ENCODE measurements at regions not wholly inside any gene's neighbourhood (a gene's known extent, or its start where the extent isn't known, plus 50 kb on each side); places are given as distances from the start of the nearest gene placed in this dataset.

DNA sequence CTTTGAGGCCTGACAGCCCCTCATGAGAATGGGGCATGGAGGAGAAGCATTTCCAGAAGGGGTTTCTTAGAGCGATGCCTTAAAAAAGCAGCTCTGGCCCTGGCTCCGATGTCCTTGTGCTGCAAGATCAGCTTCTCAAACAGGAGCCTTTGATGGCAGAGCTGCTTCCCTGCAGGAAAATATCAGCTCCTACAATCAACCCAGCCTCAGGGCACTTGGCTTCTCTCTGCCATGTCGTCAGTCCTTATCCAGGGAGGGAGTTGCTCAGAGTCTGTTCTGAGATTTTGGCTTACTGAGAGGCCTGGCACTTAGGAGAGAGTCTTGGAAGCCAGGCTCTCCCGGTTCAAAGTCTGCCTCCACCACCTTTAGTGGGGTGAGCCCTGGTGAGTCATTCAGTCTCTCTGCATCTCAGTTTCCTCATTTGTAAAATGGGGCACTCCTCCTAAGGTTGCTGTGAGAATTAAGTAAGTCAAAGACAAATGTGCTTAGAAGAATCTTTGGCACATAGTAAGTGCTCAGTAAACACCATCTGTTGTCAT lies 184.4 kb downstream of the HAPSTR1 start:
- no peak for DNase-seq (ENCODE audit: low spot score)
- in situ Hi-C loops (cut with HindIII; ENCODE audit: low sequenced_read_pairs), result no loop called here

DNA sequence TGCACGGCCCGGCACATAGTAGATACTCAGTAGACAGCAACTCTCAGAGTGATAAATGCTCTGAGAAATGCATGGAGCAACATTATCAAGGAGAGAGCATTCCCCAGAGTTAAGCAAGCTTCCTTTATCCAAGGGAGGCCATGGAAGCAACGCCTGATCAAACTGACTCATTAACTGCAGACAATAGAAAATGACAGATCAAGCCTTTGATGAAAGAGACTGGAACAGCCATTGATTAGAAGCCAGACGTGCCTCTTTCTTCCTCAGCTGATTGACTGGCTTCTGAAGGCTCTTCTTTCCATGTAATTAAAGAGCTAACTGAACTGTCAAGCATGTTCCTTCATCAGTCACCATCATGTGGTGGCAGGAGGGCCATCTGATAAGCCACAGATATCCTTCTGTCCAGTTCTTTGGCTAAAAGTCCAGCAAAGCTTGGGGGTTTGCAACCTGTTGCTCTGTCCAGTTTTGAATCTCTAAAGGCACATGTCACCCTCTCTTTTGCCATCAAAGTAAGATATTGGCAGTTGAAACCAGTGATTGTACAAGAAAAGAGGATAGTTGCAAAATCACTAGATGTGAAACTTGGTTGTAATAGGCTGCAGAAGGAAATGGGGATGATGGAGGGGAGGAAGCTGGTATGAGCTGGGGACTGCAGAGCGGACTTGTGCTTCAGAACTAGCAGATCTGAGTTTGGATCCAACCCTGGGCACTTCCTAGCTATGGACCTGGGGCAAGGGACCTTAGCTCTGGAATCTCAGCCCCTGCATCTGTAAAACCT lies 188.0 kb downstream of the HAPSTR1 start:
- DNase-seq (ENCODE audit: low spot score), result no peak
- in situ Hi-C loops (cut with HindIII; ENCODE audit: low sequenced_read_pairs), result no loop called here

DNA sequence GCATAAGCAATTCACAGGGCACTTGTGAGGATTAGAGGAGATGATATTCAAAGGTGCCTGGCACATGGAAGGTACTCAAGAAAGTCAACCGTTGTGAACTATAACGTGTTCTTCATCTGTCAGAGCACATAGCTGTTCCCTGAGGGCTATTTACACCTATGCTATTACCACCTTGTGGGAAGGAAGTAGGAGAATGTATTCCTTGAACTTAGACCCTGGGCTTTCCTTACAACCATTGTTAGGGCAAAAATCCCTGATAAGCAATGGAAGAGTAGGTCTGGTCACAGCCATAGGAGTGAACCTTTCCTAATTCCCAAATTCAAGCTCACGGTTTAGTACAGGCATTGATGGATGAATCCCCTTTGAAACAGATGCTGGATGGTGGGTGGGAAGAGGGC lies 188.6 kb downstream of the HAPSTR1 start:
- DNase-seq (ENCODE audit: low spot score), result no peak
- in situ Hi-C loops (cut with HindIII; ENCODE audit: low sequenced_read_pairs), result no loop called here

DNA sequence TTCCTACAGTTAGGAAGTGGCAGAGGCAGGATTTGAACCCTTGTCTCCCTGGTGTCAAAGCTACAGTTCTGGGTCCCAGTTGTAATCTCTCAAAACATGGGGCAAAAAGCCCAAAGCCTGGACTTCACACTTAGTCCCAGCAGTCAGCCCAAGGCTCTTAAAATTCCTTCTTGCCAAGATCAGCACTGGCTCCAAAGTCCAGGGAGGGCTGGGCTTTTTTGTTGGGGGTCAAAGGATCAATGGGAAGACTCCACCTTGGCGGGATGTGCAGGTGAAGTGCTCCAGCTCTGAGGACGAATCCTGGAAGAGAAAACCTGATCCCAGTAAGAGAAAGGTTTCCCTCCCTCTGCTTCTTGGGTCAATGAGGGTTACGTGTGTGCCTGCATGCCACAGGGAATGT lies 195.5 kb downstream of the HAPSTR1 start:
- in situ Hi-C loops (cut with HindIII; ENCODE audit: low sequenced_read_pairs), result no loop called here

DNA sequence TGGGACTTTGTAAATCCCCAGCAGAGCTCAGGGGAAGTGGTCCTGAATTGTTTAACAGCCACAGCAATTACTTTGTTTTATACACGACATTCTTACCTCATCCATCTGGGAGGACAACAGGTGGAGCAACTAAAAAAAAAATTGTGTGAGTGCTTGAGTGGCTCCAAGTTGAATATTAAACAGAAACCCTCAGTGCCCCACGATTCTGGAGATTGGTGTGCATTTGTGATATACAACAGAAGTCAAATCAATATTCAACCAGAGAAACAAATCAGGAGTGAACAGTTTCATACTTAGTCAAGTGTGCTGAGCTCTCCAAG lies 204.8 kb downstream of the HAPSTR1 start:
- in situ Hi-C loops (cut with HindIII; ENCODE audit: low sequenced_read_pairs), result no loop called here
- no peak for DNase-seq (ENCODE audit: low spot score)

More for the DNA sequence above, 195.5 kb downstream of the HAPSTR1 start:
- DNase-seq (ENCODE audit: low spot score), result no peak

DNA sequence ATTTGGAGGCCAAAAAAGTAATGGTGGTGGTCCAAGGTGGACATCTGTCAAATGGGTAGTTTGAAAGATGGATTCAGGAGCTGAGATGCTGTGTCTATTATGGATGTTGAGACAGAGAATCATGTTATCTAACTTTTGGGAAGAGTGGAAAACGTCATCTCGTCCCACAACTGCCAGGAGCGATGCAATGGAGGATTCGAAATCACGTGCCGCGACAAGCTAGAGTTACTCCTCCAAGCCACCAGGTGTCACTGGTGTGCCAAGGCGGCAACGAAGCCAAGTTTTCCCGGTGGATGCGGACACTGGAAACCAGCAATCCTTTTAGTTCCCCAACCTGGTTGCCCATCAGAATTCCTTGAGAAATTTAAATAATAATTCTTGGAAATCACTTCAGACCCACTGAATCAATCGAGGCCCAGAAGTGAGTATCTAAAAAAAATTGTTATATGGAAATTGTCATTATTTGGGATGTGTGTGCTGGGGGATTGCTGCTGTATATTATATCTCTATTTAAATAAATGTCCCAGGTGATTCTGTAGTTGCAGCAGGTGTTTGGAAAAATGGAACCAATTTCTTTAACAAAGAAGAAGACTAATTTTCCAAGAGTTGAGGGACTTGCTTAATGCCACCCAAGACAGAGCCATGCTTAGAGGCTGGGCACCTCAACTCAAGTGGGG lies 206.1 kb downstream of the HAPSTR1 start:
- in situ Hi-C loops (cut with HindIII; ENCODE audit: low sequenced_read_pairs), result no loop called here
- DNase-seq (ENCODE audit: low spot score), result no peak

DNA sequence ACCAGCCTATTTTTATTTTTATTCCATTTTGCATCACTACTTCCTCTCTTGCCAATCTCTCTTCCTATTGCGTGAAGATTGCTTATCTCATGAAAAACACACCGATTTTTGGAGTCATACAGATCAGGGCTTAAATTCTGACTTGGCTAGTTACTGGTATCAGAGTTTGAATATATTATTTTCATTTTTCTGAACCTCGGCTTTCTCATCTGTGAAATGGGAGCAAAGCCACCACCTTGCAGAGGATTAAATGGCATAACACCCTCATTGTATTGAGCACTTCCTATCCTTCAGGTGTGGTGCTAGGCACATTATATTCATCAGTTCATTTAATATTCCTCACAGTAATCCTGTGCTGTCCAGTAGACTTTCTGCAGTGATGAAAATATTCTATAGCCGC lies 208.8 kb downstream of the HAPSTR1 start:
- in situ Hi-C loops (cut with HindIII; ENCODE audit: low sequenced_read_pairs), result no loop called here
- DNase-seq (ENCODE audit: low spot score), result no peak

DNA sequence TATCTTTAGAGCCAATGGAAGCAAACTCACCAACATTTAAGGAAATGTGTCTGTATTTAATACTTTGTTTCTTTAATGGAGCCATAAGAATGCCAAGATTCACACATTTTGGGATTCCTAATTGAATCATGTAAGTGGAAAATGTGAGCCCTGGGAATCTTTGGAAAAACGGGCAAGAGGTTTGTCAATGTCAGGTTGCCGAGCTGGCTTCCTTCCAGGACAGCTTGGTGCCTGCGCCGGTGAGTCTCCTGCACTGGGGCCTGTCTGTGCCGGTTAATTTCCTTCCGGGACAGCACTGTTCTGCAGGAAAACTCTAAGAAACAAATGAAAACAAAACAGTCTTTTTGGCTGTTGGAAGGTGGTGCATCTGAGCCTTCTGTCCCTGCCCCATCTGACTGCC lies 210.6 kb downstream of the HAPSTR1 start:
- DNase-seq (ENCODE audit: low spot score), result no peak
- in situ Hi-C loops (cut with HindIII; ENCODE audit: low sequenced_read_pairs), result no loop called here

DNA sequence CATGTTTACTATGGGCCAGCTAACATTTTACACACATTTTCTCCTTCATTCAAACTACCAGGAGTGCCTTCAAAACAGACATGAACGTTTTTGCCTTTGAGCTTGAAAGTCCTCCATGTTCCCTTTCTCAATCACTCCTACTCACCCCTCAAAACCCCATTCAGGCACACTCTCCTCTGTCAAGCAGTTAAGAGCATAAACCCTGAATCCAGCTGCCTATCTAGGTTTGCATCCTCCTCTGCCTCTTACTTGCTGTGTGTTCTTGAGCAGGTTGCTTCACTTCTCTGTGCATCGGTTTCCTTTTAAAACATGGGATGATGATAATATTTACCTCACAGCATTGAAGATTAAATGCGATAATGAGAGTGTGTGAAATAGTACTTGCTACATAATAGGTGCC lies 215.3 kb downstream of the HAPSTR1 start:
- DNase-seq (ENCODE audit: low spot score), result no peak
- in situ Hi-C loops (cut with HindIII; ENCODE audit: low sequenced_read_pairs), result no loop called here

DNA sequence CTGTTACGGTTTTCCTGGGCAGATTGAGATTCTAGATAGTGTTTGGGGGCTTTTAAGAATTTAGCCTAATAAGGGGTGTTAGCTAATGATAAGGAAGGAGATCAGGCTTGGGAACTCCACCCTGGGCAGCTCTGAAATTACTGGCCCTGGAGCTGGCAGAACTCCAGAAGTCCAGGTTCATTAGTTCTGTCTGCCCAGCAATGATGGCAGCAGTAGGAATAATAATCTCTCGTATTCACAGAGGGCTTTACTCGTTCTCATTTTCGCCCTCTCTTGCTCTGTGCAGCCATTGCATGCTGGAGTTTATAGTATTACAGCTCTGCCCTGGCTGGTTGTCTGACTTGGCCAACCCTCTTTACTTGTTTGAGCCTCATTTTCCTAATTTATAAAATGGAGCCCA lies 216.0 kb downstream of the HAPSTR1 start:
- no peak for DNase-seq (ENCODE audit: low spot score)
- in situ Hi-C loops (cut with HindIII; ENCODE audit: low sequenced_read_pairs), result no loop called here

DNA sequence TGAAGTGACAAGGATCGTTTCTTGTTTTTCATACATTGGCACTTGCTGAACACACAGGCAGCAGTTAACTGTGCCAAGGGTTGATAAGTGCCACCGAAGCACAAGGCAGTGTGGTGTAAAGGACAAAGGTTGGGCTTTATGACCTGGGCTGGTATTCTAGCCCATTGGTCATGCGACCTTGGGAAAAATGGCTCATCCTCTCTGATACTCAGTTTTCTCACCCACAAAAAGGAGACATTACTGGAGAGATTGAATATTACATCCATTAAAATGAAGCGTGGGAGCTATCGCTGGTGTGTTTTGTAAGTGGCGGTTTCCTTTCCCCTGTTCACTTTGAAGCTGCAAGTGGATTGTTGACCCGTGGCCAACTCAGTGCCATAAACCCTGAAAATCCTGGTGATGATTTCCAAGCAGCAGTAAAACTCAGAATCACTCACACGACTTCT lies 216.9 kb downstream of the HAPSTR1 start:
- no peak for DNase-seq (ENCODE audit: low spot score)
- in situ Hi-C loops (cut with HindIII; ENCODE audit: low sequenced_read_pairs), result no loop called here

DNA sequence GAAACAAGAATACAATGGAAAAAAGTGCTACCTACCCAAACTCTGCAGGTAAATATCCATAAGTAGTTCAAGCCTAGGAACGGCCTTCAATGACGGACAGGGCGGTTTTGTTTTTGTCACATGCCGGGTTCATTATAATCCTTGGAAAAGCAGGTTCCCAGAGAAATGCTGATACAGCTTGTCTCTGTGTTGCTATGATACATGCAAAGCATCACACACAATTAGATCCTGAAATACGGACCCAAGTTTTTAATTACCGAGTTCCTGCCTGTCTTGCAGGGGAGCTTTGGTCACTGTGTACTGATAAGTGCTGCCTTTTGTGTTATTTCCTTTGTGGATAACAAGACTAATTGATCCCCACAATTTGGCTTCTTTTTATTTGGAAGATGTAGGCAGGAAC lies 217.4 kb downstream of the HAPSTR1 start:
- in situ Hi-C loops (cut with HindIII; ENCODE audit: low sequenced_read_pairs), result no loop called here

DNA sequence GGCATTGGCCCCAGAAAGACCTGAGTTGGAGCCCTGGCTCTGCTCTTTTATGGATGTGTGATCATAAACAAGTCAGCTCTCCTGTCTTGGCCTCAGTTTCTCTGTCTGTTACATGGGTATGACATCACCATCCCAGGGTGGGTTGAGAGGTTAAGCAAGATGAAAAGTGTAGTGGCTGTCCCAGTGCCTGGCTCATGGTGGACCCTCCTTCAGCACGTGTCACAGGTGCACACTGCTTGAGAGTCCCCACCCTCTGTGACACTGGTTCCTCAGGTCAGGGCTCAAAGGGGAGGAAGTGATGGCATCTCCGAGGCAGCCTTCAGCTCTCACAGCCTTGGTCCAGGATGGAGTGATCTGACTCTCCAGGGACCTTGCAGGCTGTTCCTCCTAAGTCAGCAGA lies 218.4 kb downstream of the HAPSTR1 start:
- DNase-seq (ENCODE audit: low spot score), result no peak
- in situ Hi-C loops (cut with HindIII; ENCODE audit: low sequenced_read_pairs), result no loop called here

More for the DNA sequence above, 217.4 kb downstream of the HAPSTR1 start:
- no peak for DNase-seq (ENCODE audit: low spot score)

DNA sequence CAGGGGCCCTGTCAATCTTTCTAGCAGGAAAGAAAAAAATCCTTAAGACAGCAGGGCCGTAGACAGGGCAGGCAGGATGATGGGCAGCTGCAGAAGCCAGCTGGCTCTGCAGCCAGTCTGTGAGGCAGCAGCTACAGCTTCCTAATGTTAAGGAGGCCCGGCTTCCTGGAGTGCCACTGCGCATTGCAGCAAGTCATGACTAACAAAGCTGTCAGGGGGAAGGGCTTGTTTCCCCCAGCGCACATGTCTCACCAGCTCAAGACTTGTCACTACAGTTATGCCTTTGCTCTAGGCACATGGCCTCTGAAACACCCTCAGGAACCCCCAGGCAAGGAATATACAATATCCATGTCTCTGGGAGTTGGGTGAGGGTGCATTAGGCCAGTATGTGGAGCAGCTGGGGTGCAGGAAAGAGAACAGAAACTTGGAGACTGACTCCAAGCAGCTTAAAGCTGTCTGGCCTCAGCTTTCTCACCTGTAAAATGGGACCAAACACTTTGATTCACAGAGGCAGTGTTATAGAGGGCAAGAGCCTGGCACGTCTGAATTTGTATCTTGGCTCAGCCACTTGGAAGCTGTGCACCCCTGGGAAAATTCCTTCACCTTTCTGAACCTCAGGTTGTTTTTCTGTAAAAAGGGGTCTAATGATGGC lies 220.0 kb downstream of the HAPSTR1 start:
- in situ Hi-C loops (cut with HindIII; ENCODE audit: low sequenced_read_pairs), result no loop called here
- no peak for DNase-seq (ENCODE audit: low spot score)

DNA sequence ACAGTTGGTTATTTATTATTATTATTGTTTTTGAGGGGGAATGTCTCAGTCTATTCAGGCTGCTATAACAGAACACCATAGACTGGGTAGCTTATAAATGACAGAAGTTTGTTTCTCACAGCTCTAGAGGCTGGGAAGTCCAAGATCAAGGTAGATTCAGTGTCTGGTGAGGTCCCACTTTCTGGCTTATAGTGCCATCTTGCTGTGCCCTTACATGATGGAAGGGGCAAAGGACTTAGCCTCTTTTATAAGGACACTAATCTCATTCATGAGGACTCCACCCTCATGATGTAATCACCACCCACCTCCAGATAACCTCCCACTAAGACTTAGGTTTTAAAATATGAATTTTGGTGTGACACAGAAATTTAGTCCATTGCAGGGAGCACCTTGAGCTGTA lies 224.6 kb downstream of the HAPSTR1 start:
- in situ Hi-C loops (cut with HindIII; ENCODE audit: low sequenced_read_pairs), result no loop called here

DNA sequence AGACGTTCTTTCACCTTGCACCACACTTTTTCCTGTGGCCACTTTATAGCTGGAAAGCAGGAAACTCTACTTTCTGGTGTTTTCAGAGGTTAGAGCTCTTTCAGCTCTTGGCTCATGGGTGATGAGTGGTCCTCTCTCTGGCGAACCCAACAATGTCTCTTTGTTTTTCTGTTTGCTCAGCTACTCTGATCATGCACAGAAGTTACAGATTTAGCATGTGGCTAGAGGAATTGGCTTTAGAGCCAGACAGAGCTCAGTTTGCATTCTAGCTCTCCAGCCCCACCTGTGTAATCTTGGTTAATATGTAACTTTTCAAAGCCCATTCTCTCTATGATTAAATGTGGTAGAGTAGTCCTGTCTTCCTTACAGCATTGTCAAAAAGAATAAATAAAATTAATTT lies 225.2 kb downstream of the HAPSTR1 start:
- in situ Hi-C loops (cut with HindIII; ENCODE audit: low sequenced_read_pairs), result no loop called here
- DNase-seq (ENCODE audit: low spot score), result no peak

More for the DNA sequence above, 224.6 kb downstream of the HAPSTR1 start:
- no peak for DNase-seq (ENCODE audit: low spot score)

DNA sequence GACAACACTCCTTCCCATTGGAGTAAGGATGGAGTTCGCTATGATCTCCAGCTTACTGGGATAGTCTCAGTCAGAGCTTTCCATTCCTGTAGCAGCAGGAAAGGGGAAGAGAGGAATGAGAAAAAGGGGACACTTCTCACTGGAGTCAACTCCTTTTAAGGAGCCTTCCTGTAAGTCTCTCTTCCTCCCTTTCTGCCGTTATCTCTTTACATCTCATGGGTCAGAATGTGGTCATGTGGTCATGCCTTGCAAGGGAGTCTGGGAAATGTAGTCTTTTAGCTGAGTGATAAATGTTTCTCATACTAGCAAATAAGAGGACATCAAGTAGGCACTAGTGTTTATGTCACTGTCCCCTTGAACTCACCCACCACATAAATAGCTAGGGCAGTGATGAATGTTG lies 227.3 kb downstream of the HAPSTR1 start:
- in situ Hi-C loops (cut with HindIII; ENCODE audit: low sequenced_read_pairs), result no loop called here
- no peak for DNase-seq (ENCODE audit: low spot score)

DNA sequence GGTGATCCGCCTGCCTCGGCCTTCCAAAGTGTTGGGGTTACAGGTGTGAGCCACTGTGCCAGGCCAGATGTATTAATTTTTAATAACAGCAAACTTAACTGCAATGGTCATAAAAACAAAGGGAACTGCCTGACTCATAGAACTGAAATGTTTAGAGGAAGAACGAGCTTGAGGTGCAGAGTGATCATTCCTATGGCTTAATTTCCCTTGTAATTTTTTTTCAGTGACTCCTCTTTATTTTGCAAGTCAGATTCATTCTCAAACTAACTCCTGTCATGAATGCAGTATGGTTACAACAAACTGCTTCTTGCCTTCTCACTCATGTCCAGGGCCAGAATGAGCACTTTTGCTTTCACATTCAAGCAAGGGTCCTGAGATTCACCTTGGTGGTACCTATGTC lies 231.3 kb downstream of the HAPSTR1 start:
- DNase-seq (ENCODE audit: low spot score), result no peak
- in situ Hi-C loops (cut with HindIII; ENCODE audit: low sequenced_read_pairs), result no loop called here

DNA sequence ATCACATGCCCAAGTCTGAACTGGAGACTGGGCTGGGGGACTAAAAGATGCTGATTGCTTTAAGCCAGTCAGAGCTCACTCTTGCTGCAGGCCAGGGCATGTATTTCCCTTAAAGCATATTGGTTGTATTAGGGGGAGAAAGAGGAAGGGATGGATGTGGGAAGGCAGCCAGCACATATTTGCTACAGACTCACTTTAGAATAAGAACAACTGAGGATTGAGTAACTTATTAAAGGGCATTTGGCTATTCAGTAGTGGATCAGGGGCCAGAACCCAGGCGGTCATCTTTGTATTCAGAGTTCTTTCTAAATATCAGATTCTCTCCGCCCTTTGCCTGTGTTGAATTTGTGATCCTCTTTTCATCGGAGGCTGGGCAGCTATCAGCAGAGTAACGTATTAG lies 231.7 kb downstream of the HAPSTR1 start:
- in situ Hi-C loops (cut with HindIII; ENCODE audit: low sequenced_read_pairs), result no loop called here
- DNase-seq (ENCODE audit: low spot score), result no peak

DNA sequence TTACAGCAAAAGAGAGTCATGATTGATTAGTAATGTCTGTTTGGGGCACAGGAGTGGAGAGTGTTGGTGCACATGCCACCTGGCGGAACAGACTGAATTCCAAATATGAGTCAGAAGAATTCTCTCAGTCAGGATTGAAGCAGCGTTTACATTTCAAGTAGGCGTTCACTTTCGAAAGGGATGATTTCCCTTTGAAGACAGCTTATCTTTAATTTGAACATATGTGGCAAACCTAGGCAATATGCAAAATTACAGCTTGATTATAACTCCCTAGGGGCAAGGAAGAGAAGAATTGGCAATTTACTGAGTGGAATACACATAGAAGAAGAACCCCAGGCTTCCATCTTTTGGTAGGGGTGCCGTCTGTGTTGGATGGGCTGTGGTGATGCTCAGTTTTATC lies 235.8 kb downstream of the HAPSTR1 start:
- in situ Hi-C loops (cut with HindIII; ENCODE audit: low sequenced_read_pairs), result no loop called here
- DNase-seq (ENCODE audit: low spot score), result no peak
